ENCODE measurements at regions not wholly inside any gene's neighbourhood (a gene's known extent, or its start where the extent isn't known, plus 50 kb on each side); places are given as distances from the start of the nearest gene placed in this dataset.
A peak's percentile ranks its signal among the peaks of the same experiment; 100 is the strongest.
"Not testable (repeated sequence)": the region's sequence is repeated elsewhere in the genome, so short reads cannot be mapped to it uniquely, and the experiment has no call there.

GRCh38 chr10:28354511-28354910, 51.6 kb upstream of the MPP7 start:
- in situ Hi-C loops (cut with MboI; ENCODE audit: low pct_unique_long_range_greater_than_20kb in 2 of 9, low sequenced_read_pairs in 9 of 9, unreplicated experiment in 9 of 9): no loop called here
- Histone ChIP-seq H3K4me1 (replicated peaks in 1 of 2) (no peaks in the 10 kb centered on the region), H3K4me3 (no peak overlapping the region), H3K27ac (no peak overlapping the region)
- no peak for ATAC-seq (replicated peaks in 6 of 8)
- WGBS, 10 experiments: 0 to 68% (median 30%) methylated on average over 2 to 4 of the region's 4 CpGs; no CpG with 5 or more reads in 1 of the 10 experiments

- in situ Hi-C loops (cut with MboI; ENCODE audit: low pct_unique_long_range_greater_than_20kb in 2 of 9, low sequenced_read_pairs in 9 of 9, unreplicated experiment in 9 of 9): no loop called here
- H3K27ac ChIP-seq: no peak overlapping the region
- H3K4me3 ChIP-seq: no peak overlapping the region
- 0 to 100% (median 94%) methylated on average over 1 to 2 of the region's 2 CpGs; no CpG with 5 or more reads in 1 of the 10 experiments for WGBS, 10 experiments
- ATAC-seq (replicated peaks in 6 of 8): no peak
- no peaks in the 10 kb centered on the region for H3K4me1 ChIP-seq (replicated peaks in 1 of 2)
These were observed 52.5 kb upstream of the MPP7 start for GRCh38 chr10:28355376-28355775.

- in situ Hi-C loops (cut with MboI; ENCODE audit: low pct_unique_long_range_greater_than_20kb in 2 of 9, low sequenced_read_pairs in 9 of 9, unreplicated experiment in 9 of 9): no loop called here
- Histone ChIP-seq H3K27ac (no peak overlapping the region), H3K4me1 (replicated peaks in 1 of 2) (no peaks in the 10 kb centered on the region), H3K4me3 (no peak overlapping the region)
- no peak for ATAC-seq (replicated peaks in 6 of 8)
- WGBS, 10 experiments: 56 to 100% (median 86%) methylated on average over 1 to 3 of the region's 3 CpGs; no CpG with 5 or more reads in 4 of the 10 experiments
These were observed 56.5 kb upstream of the MPP7 start for GRCh38 chr10:28359334-28359733.

DNA sequence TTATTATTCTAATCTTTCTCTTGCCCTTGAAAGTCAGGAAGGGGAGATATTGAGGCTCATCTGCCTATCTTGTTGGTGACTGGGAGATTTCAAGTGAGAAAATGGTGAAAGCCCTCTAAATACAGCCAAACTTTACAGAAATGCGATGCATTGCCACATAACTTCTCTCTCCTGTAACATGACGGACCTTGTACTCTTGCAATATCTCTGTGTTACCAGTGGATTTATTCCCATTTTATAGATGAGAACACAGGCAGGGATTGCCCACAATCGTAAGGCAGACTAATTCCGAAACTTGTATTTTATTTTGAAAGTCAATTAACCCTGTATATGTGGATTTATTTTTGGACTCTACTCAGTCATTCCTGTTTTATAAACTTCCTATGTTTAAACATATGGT, 57.3 kb upstream of the MPP7 start:
- in situ Hi-C loops (cut with MboI; ENCODE audit: low pct_unique_long_range_greater_than_20kb in 2 of 9, low sequenced_read_pairs in 9 of 9, unreplicated experiment in 9 of 9): no loop called here
- Histone ChIP-seq H3K4me3 (no peak overlapping the region), H3K4me1 (replicated peaks in 1 of 2) (no peaks in the 10 kb centered on the region), H3K27ac (no peak overlapping the region)
- ATAC-seq (replicated peaks in 6 of 8): no peak
- WGBS, 10 experiments: 55 to 100% (median 94%) methylated on average over 1 to 4 of the region's 4 CpGs

DNA sequence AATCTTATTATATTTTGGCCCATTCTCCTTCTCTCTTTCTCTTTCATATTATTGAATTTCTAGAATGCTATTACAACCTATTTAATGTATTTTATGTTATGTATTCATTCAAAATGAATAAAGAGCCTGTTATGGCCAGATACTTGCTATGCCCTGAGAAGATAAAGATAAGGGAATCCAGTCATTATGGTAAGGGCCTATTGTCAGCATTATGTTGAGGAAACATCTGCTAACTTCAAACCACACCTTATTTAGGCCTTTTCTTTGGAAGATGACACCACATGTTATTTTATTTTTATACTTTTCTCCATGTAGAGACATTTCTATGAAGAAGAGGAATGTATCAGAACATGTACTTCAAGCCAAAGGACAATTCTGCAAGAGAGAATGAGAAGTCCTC, 60.5 kb upstream of the MPP7 start:
- no peak for ATAC-seq (replicated peaks in 6 of 8)
- H3K27ac ChIP-seq: no peak overlapping the region
- in situ Hi-C loops (cut with MboI; ENCODE audit: low pct_unique_long_range_greater_than_20kb in 2 of 9, low sequenced_read_pairs in 9 of 9, unreplicated experiment in 9 of 9): no loop called here

GRCh38 chr10:28365840-28366239, 63.0 kb upstream of the MPP7 start:
- ATAC-seq (replicated peaks in 6 of 8): no peak
- Histone ChIP-seq H3K4me1 (replicated peaks in 1 of 2) (no peaks in the 10 kb centered on the region), H3K4me3 (no peak overlapping the region), H3K27ac (no peak overlapping the region)
- 0 to 100% (median 32%) methylated on average over 1 to 2 of the region's 2 CpGs for WGBS, 10 experiments
- in situ Hi-C loops (cut with MboI; ENCODE audit: low pct_unique_long_range_greater_than_20kb in 2 of 9, low sequenced_read_pairs in 9 of 9, unreplicated experiment in 9 of 9): no loop called here

More for the DNA sequence above, 60.5 kb upstream of the MPP7 start:
- Histone ChIP-seq H3K4me1 (replicated peaks in 1 of 2) (no peaks in the 10 kb centered on the region), H3K4me3 (no peak overlapping the region)

DNA sequence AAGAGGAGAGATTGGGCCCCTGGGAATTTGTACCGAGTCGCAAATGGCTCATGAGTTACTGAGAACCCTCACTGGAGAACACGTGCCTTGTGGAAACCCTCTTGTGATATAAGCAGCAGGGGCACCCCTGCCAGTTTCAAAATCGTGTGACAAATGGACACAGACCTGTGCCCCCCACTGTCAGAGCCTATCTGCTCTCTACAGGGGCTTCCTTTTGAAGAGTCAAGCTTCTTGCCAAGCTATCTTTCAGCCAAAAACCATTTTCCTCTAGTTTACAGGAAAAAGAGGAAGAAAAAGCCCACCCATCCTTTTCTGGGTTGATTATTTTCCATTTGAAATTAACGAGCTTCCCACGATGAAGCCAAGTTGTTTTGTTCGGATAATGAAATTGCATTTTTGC, 64.1 kb upstream of the MPP7 start:
- 0 to 75% (median 53%) methylated on average over 1 to 7 of the region's 7 CpGs for WGBS, 10 experiments
- in situ Hi-C loops (cut with MboI; ENCODE audit: low pct_unique_long_range_greater_than_20kb in 2 of 9, low sequenced_read_pairs in 9 of 9, unreplicated experiment in 9 of 9): no loop called here
- ATAC-seq (replicated peaks in 6 of 8): no peak
- Histone ChIP-seq H3K4me1 (replicated peaks in 1 of 2) (no peaks in the 10 kb centered on the region), H3K4me3 (no peak overlapping the region), H3K27ac (no peak overlapping the region)

DNA sequence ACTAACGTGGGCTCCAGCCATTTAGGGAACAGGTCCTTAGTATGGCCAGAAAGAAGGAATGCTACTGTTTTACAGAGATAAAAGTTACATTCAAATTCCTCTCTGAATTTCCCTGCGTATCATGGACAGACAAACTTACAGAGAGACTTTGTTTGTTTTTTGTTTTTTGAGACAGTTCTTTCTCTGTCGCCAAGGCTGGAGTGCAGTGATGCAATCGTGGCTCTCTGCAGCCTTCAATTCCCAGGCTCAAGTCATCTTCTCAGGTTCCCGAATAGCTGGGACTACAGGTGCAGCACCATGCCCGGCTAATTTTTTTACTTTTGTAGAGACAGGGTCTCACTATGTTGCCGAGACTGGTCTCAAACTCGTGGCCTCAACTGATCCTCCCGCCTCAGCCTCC, 64.5 kb upstream of the MPP7 start:
- in situ Hi-C loops (cut with MboI; ENCODE audit: low pct_unique_long_range_greater_than_20kb in 2 of 9, low sequenced_read_pairs in 9 of 9, unreplicated experiment in 9 of 9): no loop called here
- ATAC-seq (replicated peaks in 6 of 8): no peak
- H3K27ac ChIP-seq: no peak overlapping the region
- no peak overlapping the region for H3K4me3 ChIP-seq
- WGBS, 10 experiments: 10 to 100% (median 75%) methylated on average over 1 to 9 of the region's 9 CpGs
- no peaks in the 10 kb centered on the region for H3K4me1 ChIP-seq (replicated peaks in 1 of 2)

GRCh38 chr10:28367929-28368484, 65.1 kb upstream of the MPP7 start:
- Histone ChIP-seq H3K4me1 (replicated peaks in 1 of 2) (no peaks in the 10 kb centered on the region), H3K4me3 (no peak overlapping the region), H3K27ac (no peak overlapping the region)
- ATAC-seq (replicated peaks in 6 of 8): no peak
- in situ Hi-C loops (cut with MboI; ENCODE audit: low pct_unique_long_range_greater_than_20kb in 2 of 9, low sequenced_read_pairs in 9 of 9, unreplicated experiment in 9 of 9): no loop called here
- WGBS, 10 experiments: 17 to 95% (median 76%) methylated on average over 2 to 9 of the region's 9 CpGs

- H3K4me3 ChIP-seq: no peak overlapping the region
- no peak overlapping the region for H3K27ac ChIP-seq
- H3K4me1 ChIP-seq (replicated peaks in 1 of 2): no peaks in the 10 kb centered on the region
- 67 to 100% (median 84%) methylated on average over 1 to 2 of the region's 2 CpGs; no CpG with 5 or more reads in 4 of the 10 experiments for WGBS, 10 experiments
- ATAC-seq (replicated peaks in 6 of 8): no peak
- in situ Hi-C loops (cut with MboI; ENCODE audit: low pct_unique_long_range_greater_than_20kb in 2 of 9, low sequenced_read_pairs in 9 of 9, unreplicated experiment in 9 of 9): loop anchor here in 1 of 9 experiments (10.0 kb wide), 1 partner anchor 115 kb away; no protein-coding TSS in a partner anchor
These were observed 67.4 kb upstream of the MPP7 start for GRCh38 chr10:28370107-28370835.

DNA sequence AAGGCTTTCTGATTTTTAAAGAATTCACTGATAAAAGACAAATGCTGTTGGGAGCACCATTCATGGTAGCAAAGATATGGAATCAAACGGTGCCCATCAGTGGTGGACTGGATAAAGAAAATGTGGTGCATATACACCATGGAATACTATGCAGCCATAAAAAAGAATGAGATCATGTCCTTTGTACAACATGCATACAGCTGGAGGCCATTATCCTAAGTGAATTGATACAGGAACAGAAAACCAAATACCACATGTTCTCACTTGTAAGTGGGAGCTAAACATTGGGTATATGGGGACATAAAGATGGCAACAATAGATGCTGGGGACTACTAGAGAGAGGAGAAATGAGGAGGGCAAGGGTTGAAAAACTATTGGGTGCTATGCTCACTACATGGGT, 68.8 kb upstream of the MPP7 start:
- not testable (repeated sequence) for H3K4me3 ChIP-seq; H3K4me1 ChIP-seq (replicated peaks in 1 of 2); ATAC-seq (replicated peaks in 6 of 8); H3K27ac ChIP-seq
- WGBS, 10 experiments: 0 to 100% (median 53%) methylated on average over 1 of the region's 1 CpG; no CpG with 5 or more reads in 4 of the 10 experiments
- in situ Hi-C loops (cut with MboI; ENCODE audit: low pct_unique_long_range_greater_than_20kb in 2 of 9, low sequenced_read_pairs in 9 of 9, unreplicated experiment in 9 of 9): loop anchor here in 1 of 9 experiments (10.0 kb wide), 1 partner anchor 117 kb away; no protein-coding TSS in a partner anchor

DNA sequence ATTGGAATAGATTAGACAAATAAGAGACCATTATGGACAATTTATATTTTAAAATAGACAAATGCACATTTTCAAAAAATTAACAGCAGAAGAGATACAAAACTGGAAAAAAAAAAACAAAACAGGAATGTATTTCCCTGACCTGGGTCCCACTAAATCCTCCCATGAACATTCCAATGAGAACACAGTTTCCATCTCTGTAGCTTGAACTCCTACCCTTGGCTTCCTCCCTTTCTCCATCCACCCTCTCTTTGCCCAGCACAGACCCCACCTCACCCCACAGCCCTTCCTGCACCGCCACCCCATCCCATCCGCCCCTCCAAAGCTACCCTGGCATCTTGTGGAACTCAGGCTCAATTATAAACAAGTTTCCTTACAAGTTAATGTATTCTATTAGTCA, 71.2 kb upstream of the MPP7 start:
- no peak overlapping the region for H3K4me3 ChIP-seq
- no peak overlapping the region for H3K27ac ChIP-seq
- in situ Hi-C loops (cut with MboI; ENCODE audit: low pct_unique_long_range_greater_than_20kb in 2 of 9, low sequenced_read_pairs in 9 of 9, unreplicated experiment in 9 of 9): loop anchor here in 1 of 9 experiments (10.0 kb wide), 1 partner anchor 119 kb away; no protein-coding TSS in a partner anchor
- ATAC-seq (replicated peaks in 6 of 8): no peak
- H3K4me1 ChIP-seq (replicated peaks in 1 of 2): no peaks in the 10 kb centered on the region
- 80% methylated on average over 1 of the region's 2 CpGs; no CpG with 5 or more reads in 9 of the 10 experiments for WGBS, 10 experiments

GRCh38 chr10:28375399-28376354, 72.8 kb upstream of the MPP7 start:
- ATAC-seq (replicated peaks in 6 of 8): peak in 1 of 8 experiments; percentile 34
- 40 to 95% (median 79%) methylated on average over 2 to 9 of the region's 10 CpGs; no CpG with 5 or more reads in 2 of the 10 experiments for WGBS, 10 experiments
- Histone ChIP-seq H3K4me1 (replicated peaks in 1 of 2) (no peaks in the 10 kb centered on the region), H3K4me3 (no peak overlapping the region), H3K27ac (no peak overlapping the region)
- in situ Hi-C loops (cut with MboI; ENCODE audit: low pct_unique_long_range_greater_than_20kb in 2 of 9, low sequenced_read_pairs in 9 of 9, unreplicated experiment in 9 of 9): loop anchor here in 4 of 9 experiments (10.0 to 25.0 kb wide), 4 partner anchors 113 to 813 kb away; no protein-coding TSS in a partner anchor
